SK-N-SH treated with all-trans-retinoic acid at 6 μM for 48 hours (cell line): ENCODE measurements at regions not wholly inside any gene's neighbourhood (a gene's known extent, or its start where the extent isn't known, plus 50 kb on each side); places are given as distances from the start of the nearest gene placed in this dataset.
"Not testable (repeated sequence)": the region's sequence is repeated elsewhere in the genome, so short reads cannot be mapped to it uniquely, and the experiment has no call there.

Experiments
- ATAC-seq: fragments of 200-7000 bp; cut with Tn5 transposase; 3 replicates; pipeline ENCODE4 v1.9.1; 2020; ENCODE audit warnings: mild to moderate bottlenecking, moderate library complexity

DNA sequence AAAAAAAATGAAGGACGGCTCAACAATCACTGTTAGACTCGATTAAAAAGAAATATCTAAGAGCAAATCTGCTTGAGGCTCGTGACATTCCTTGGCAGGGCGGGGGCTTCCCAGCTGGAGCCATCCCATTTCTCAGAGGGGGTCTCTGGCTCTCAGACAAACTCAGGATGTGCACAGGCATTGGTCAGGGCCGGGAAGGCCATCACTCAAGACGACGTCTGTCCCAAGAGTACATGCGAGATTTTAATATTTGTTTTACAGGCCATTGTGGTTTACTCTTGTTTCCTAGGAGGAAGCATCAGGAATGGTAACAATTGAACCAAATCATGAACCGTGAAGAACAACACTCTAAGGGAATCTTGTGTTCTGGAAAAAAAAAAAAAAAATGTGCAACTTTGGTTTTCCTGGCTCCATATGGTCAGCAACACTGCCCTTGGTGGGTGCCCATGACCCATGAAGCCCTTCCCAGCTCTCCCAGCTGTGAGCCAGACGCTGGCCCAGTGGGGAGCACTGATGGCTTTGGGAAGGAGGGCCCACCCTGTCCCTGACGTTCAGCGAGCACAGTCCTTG is 5454.6 kb upstream of the TPTE start:
- not testable (repeated sequence) for ATAC-seq

DNA sequence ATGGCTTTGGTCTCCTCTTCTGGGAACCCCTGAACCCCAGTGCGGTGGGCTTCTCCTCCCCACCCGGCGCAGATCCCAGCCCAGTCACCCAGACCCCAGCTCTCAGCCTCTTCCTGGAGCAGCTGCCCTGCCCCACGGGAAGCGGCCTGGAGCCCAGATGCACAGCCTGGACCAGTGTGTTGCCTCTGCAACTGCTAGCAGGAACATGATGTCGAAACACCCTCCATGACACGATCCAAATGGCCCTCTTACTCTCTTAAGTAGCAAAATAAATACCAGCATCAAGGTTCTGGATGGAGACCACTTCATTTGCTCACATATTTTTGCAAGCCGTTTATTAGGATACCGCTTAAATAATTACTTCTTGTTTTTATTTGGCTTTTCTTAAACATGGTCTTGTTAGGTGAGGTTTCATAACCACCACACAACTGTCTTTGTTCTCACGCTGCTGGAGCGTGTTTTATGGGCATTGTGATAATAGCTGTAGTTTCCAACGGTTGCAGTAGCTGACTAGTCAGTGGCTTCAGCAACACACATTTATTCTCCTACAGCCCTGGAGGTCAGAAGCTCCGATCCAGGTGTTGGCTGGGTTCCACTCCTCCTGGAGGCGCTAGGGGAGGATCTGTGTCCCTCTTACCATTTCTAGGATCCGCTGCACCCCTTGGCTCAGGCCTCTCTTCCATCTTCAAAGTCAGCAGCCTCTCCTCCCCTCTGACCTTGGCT is 5453.9 kb upstream of the TPTE start:
- not testable (repeated sequence) for ATAC-seq

DNA sequence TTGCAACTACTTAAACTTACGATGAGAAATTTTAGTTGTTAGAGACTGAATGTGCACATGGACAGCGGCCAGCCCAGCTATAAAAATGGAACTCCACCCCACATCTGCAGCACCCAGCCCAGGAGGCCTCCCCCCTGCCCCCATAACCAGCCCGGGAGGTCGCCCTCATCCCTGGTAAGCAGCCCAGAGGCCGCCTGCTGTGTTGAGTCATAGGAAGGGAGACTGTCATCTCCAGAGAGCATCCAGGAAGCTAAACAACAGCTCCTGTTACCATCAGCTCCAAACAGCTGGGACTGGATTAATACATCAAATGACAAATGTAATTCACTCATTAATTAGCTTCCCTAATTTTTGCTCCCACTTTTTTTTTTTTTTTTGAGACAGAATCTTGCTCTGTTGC is 5452.7 kb upstream of the TPTE start:
- ATAC-seq: peak; percentile 81

DNA sequence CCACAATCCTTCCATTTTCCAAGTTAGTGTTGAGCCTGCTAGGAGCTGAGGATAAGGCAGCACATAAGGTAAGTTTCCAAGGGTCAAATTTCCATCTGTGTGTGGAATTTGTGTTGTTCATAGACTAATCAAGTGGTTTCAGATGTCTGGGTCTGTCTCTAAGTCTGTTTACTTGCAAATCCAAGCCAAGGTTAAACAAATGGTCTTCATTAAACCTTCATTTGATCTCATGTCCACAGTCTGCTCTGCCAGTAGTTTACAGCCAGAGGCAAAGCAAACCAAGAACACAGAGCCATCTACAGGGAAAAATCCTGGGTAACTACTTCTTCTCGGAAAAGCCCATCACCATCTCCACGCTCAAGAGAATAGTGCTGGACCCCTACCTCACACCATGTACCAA is 5450.2 kb upstream of the TPTE start:
- peak; percentile 70 for ATAC-seq

DNA sequence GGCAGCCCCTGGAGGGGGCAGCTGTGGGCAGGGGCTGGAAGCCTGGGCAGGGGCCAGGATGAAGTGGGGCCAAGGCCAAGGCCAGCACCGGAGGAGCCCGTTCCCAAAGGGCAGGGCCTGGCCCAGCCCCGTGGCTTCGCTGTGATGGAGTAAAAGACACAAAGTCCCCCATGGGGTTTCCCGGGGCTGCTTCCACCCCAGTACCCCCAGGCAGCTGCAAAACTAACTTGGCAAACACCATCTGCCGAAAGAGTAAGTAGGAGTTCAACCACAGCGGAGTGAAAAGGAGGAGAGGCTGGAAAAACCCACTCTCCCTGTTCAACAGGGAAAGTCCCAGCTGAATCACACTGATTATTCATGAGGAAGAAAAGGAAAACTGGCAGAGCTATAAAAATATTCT is 5444.5 kb upstream of the TPTE start:
- ATAC-seq: peak; percentile 44; the same call in 2 of the 3 replicates

DNA sequence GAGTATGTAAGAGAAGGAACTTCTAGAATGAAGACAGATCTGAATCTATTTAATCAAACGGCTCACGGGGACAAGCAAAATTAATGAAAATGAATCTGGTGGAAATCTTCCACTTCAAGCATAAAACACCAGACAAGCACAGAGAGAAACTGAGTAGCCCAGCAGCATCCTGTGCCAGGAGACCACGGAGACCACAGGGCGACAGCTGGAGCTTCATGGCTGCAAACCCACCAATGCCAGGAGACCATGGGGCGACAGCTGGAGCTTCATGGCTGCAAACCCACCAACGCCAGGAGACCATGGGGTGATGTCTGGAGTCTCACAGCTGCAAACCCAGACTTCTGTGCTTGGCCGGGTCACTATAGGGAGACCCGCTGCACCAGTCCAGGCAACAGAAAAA is 5442.0 kb upstream of the TPTE start:
- not testable (repeated sequence) for ATAC-seq

DNA sequence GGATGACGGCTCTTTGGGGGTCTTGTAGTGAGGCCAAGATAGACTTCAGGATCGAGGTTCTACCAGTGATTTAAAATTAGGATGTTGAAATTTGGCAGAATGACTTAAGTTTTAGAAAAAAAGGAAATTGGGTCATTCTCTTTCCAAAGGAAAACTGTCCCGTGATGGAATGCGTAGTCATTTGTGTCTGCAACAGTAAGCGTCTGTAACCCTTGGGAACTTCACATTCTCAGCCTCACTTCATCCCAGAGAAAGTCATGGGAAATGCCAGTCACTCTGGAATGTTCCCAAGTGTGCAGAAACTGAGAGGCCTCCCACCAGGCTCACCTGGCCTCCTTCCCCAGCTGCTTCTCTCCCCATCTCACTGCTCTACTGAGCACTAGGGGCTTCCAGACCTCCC is 5441.4 kb upstream of the TPTE start:
- not testable (repeated sequence) for ATAC-seq

DNA sequence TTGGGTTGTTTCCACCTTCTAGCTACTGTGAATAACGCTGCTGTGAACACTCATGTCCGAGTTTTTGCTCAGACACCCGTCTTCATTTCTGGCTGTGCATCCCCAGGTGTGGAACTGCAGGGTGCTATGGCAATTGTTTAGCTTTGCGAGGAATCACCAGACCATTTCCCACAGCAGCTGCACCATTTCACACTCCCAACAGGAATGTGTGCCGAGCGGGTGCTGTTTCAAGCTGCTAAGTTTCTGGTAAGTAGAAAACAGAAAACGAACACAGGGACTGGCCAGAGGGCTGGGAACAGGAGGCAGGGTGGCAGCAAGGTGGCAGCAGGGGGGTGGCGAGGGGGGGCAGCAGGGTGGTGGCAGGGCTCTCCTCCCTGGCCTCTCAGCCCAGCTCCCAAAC is 5437.1 kb upstream of the TPTE start:
- ATAC-seq: not testable (repeated sequence)

DNA sequence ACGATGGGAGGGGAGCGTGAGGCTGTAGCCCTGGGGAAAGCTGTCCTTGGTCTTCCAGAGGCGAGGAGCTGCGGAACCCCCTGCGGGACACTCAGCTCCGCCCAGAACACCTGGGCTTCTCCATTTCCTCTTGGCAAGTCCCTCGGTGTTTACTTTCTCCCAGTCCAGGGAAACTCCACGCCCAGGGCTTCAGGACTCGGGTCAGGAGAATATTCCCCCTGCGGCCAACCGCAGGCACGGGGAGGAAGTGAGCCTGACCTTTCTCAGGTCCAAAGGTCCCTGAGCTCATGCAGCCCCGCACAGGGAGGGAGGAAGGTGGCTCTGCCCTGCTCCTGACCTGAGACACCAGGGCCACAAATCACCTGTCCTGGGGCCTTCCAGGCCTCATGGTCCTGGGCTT is 5435.9 kb upstream of the TPTE start:
- ATAC-seq: not testable (repeated sequence)

DNA sequence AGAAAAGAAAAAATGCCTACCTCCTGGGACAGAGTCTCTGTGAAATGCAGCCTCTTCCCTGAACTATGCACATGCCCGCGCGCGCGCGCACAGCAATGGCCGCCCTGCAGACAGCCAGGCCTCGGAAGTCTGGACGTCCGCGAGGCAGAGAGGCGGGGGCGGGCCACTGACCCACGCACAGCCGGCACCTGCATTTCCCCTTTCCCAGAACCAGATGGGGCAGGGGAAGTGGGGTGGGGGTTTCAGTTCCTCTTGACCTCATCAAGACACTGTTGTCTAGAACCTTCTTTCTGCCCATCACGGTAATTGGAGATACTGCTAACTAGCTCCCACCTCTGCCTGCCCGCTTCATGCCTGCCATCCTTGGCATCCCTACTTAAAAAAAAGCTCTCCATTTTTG is 5435.0 kb upstream of the TPTE start:
- ATAC-seq: not testable (repeated sequence)

DNA sequence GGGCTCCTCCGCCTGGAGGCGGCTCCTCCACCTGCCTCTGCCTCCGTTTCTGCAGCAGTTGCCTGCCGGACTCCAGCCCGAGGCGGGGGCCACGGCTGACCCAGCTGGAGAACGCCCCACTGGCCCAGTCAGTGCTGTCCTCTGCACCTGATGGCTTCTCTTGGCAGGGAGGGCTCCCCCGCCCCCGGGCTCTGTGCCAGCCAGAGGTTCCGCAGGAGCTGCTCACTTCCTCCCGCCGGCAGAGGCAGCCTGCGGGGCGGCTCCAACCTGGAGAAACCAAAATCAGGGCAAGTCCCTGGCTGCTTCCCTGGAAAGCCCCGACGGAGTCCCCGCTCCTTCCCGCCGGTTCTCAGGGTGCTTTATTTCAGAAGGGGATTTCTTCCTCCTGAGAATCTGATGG is 5432.6 kb upstream of the TPTE start:
- ATAC-seq: not testable (repeated sequence)

DNA sequence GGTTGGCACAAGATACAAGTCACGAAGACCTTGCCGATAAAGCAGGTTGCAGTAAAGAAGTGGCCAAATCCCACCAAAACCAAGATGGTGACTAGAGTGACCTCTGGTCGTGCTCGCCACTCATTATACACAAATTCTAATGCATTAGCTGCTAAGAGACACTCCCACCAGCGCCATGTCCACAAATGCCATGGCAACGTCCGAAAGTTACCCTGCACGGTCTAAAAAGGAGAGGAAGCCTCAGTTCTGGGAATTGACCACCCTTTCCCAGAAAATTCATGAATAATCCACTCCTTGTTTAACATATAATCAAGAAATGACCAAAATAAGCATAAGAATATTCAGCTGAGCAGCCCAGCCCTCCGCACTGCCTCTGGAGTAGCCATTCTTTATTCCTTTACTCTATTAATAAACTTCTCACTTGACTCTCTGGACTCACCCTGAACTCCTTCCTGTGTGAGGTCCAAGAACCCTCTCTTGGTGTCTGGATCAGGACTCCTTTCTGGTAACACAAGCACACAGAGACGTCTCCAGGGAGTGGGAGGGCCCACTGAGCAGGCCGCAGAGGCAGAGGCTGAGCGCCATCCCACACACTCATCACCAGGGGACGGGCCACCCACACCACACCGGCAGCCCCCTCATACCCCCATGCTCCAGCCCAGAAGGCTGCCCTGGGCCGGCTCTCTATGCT is 5431.8 kb upstream of the TPTE start:
- ATAC-seq: not testable (repeated sequence)

DNA sequence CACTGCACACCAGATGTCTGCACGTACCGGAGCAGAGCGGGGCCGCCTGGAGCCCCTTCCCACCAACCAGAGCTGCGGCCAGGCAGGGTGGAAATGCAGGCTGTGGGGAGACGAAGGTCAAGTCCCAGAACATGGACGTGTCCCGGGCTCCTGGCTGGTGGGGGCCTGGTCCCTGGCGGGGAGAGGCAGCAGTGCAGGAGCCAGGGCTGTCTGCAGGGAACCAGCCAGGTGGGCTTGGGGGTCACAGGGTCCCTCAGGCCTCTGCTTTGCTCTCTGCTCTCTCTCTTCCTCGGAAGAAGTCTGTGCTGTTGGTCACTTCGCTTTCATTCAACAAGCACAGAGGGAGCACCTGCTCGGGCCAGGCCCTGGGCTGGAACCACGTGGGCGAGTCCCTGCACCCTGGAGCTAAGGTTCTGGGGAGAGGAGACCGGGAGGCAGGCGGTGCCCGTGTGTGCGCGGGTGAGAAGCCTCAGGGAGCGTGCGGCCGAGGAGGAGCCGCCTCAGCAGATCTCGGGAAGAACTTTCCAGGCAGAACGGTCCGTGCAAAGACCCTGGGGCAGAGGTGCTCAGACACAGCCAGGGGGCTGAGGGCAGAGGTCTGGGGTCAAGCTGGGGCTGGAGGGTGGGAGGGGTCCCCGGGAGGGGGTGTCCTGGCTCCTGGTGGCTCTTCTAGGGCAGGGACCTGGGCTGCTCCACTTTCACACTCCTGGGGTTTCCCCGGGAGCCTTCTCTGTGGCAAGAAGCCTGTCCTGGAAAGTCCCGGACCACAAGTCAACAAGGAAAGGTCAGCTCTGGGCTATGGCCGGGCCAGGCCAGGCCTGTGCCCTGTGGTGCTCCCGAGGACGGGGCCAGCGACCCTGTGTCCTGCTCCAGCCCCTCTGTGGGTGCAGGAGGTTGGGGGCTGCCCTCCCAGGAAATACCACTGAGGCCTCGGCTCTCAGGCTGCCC is 5431.0 kb upstream of the TPTE start:
- not testable (repeated sequence) for ATAC-seq

DNA sequence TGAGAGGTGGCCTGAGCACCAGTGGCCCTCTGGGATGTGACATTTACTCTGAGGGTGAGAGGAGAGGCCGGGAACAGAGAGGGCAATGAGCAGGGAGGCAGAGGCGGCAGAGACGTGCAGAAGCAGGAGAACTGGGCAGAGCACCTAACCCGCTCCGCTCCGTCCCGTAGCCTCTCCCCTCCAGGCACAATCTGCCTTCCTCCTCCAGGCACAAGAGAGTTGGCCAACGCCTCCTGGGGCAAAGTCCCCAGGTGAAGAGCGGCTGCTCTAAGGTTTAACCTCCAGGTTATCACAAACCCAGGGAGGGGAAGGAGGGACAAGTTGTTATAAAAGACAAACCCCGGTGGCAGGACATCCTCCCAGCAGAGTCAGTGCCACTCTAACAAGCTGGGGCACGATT is 5430.1 kb upstream of the TPTE start:
- ATAC-seq: not testable (repeated sequence)

DNA sequence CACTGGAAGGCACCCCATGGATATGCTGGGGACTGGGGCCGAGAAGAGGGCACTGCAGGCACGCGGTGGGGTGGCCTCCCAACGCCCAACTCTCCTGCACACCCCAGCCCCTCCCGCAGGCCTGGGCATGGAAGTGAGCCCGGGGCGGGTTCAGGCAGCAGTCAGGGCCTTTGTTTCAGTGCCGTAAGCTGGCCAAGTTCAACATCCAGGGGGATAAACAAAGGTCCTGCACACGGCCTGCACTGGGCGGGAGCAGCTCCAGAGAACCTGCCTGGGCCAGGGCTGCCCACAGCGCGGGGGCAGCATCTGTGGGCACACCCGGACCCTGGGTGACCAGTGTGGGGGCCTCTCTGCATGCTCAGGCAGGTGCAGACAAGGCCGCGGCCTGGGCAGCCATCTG is 5425.8 kb upstream of the TPTE start:
- ATAC-seq: not testable (repeated sequence)

DNA sequence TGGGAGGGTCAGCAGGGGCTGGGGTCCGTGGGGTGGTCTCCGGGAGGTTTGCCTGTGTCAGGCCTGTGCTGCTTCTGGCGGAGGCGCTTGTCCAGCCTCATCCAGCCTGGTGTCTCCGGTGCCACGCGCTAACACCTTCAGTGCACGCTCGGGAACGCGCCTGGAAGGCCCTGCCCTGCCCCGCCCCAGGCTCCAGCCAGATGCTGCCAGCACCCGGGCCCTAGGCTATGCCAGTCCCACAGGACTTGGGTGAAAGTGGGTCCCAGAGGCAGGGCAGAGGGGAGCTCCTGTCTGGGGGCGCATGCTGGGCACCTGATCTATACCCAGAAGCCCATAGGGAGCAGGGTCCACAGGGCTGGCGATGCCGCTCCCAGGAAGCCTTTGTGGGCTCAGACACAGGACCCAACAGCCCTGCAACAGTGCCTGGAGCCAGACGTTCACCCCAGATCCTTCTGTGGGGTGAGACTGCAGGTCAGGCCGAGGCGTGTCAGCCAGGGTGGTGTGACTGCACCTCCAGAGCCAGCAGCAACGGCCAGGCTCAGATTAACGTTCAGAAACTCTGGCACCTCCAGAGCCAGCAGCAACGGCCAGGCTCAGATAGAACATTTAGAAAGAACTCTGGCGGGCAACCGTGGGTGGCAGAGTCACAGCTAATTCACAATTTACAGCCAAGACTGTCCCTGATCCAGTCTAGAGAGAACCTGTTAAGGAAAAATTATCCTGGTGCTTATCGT is 5423.2 kb upstream of the TPTE start:
- ATAC-seq: not testable (repeated sequence)

DNA sequence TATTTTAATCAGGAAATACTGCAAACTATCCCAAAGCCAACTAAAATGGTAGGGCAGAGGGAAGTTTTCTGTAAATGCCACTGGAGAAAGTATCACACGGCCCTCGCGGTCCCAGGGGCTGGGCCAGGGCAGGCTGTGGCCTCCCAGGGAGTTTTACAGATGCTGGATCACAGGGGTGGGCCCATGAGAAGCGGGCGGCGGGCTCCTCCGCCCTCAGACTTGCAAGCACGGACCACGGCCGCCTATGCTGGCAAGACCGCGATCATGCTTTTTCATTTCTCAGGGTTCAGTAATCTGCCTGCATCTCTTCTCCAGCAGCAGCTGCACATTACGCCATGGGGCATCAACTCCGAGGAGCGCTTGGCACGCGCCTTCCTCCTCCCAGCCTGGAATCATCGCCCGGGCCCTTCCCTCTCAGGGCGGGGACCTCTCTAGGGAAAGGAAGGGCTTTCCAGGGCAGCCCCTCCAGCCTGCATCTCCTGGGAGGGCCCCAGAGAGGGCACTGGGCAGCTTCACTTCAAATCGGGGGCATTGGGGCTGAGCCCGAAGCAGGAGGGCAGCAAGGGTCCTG is 5420.7 kb upstream of the TPTE start:
- not testable (repeated sequence) for ATAC-seq

DNA sequence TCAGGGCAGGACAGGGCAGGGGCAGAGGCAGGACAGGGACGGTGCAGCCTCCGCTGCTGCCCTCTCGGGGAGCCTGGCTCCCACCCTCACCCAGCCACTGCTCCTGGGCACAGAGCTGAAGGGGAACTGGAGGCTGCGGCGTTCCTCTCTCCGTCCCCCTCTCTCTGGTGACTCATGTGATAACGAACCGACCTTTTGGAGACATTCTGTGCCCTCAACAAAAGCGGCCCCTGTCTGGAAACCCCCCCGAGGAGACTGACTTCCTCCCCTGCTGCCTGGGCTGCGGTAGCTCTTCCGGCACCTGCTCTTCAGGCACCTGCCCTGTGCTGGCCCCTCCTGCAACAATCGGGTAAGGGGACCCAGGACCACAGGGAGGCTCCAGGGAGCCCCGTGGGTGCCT is 5419.6 kb upstream of the TPTE start:
- not testable (repeated sequence) for ATAC-seq

DNA sequence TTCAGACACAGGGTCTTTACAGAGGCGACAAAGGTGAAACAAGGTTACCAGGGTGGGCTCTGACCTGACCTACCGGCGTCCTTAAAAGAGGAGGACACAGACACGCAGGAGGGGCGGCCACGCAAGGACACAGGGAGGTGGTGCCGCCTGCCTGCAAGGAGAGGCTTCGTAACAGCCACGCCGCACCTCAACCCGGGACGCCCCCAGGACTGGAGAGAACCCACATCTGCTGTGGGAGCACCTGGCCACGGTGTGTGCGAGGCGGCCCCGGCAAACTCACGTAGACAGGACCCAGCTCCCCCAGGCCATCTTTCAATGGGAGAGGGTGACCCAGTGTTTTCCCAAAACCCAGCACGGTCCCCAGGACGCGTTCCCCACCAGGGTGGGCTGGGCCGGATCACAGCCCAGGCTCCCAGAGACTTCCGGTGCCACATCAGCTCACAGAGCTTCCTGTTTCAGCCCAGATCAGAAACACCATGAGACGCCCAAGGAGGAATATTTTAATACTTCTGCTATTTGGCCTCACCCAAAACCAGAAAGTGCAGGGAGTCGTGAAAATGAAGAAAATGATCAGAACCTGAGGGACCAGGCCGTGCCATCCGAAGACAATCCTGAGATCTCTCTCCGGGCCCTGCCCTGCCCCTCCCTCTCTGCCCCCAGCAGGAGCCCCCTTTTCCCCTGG is 5417.4 kb upstream of the TPTE start:
- not testable (repeated sequence) for ATAC-seq

DNA sequence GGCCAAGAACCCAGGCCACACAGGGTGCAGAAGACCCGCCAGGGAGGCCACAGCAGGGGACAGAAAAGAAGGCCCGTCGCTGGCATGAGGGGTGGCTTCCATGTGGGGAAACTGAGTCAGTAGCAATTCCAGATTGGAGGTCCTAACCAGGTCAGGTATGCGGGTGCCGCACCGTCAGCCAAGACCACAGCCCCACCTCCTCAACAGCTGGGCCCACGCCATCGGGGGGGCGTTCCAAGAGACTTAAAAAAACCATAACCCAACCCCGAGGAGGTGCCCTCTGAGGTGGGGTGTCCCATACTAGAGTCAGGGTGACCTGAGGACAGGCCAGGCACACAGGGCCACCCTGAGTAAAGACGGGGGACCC is 5416.8 kb upstream of the TPTE start:
- not testable (repeated sequence) for ATAC-seq
